Thyroid gland (tissue), 4 donors: ENCODE measurements at regions not wholly inside any gene's neighbourhood (a gene's known extent, or its start where the extent isn't known, plus 50 kb on each side); places are given as distances from the start of the nearest gene placed in this dataset.
A peak's percentile ranks its signal among the peaks of the same experiment; 100 is the strongest.
"Not testable (repeated sequence)": the region's sequence is repeated elsewhere in the genome, so short reads cannot be mapped to it uniquely, and the experiment has no call there.

Experiments
- DNase-seq, 2 donors: peaks; one replicate each; pipeline ENCODE4 v3.0.0-alpha.2; 2019
- H3K27ac ChIP-seq, 3 donors: fragments of 200-600 bp; sonication (generic); 1 replicate in 2 of 3; 2 replicates in 1 of 3; pipeline ENCODE4 v1.5.1; 2016 to 2019; ENCODE audit warnings: mild to moderate bottlenecking in 1 of 3, moderate library complexity in 1 of 3
- H3K27me3 ChIP-seq: fragments of 200-600 bp; sonication (generic); one replicate; pipeline ENCODE4 v1.5.1; 2019
- H3K36me3 ChIP-seq, 2 donors: fragments of 200-600 bp; sonication (generic); one replicate each; pipeline ENCODE4 v1.5.1; 2016 to 2019
- H3K4me1 ChIP-seq, 2 donors: fragments of 200-600 bp; sonication (generic); one replicate each; pipeline ENCODE4 v1.5.1; 2017 to 2019
- H3K4me3 ChIP-seq, 3 donors: fragments of 200-600 bp; sonication (generic); replicated peaks in 1 of 3; 1 replicate in 2 of 3; 2 replicates in 1 of 3; pipeline ENCODE4 v1.5.1; 2016; ENCODE audit warnings: mild to moderate bottlenecking in 1 of 3
- H3K9me3 ChIP-seq: fragments of 200-600 bp; sonication (generic); one replicate; pipeline ENCODE4 v1.5.1; 2017
- POLR2A ChIP-seq, 2 donors: fragments of 450-650 bp; IDR thresholded peaks; one replicate each; pipeline ENCODE4 v1.6.1; 2017; ENCODE audit warnings: antibody characterized with exemption in 2 of 2, mild to moderate bottlenecking in 2 of 2, moderate library complexity in 1 of 2
- WGBS, 2 donors: methylation state at CpG; one replicate each; pipeline ENCODE4 v1.1.5; 2017; 5-methylcytosine and 5-hydroxymethylcytosine counted together
- intact Hi-C: fragments of 100-400 bp; cut with DNase I; formaldehyde crosslinking; loops from one replicate; pipeline ENCODE4 v1.15.1; 2023
- TF ChIP-seq, protein P1 (sequence below), 6 experiments: fragments of 200-600 bp in 3 of 6; fragments of 450-650 bp in 3 of 6; sonication (generic) in 3 of 6; IDR thresholded peaks; one replicate each; pipeline ENCODE4 v1.5.1; 2016 to 2019; ENCODE audit warnings: antibody characterized with exemption in 6 of 6, mild to moderate bottlenecking in 2 of 6, inconsistent platforms in 1 of 6, moderate library complexity in 1 of 6

DNA sequence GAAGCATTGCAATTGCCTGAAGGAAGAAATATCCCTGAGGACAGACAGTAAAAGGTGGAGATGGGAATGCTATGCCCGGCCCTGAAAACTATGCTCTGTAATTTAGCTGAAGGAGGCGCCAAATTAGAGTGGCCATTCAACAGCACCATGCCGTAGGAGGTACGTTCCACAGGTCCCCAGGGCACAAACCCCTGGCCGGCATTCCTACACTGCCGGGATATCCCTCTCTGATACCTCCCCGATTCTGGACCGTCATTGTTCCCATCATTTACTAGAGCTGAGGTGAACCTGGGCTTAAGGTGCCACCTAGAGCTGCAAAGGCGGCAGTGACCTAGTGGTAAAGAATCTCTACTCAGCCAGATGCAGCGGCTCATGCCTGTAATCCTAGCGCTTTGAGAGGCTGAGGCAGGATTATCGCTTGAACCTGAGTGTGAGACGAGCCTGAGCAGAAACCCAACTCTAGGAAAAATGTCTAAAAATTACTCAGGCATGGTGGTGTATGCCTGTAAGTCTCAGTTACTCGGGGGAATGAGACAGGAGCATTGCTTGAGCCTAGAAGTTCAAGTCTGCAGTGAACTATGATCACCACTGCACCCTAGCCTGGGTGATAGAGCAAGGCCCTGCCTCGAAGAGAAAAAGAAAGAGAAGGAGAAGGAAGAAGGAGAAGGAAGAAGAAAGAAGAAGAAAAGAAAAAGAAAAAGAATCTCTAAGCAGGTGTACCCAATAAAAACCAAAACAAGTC, 53.0 kb upstream of the TNKS2 start:
- WGBS, 2 donors = 41 to 43% methylated on average over 15 of the region's 15 CpGs
- TF ChIP-seq POLR2A (IDR thresholded peaks at IDR 0.05) = no peak
- TF ChIP-seq, protein P1, sequence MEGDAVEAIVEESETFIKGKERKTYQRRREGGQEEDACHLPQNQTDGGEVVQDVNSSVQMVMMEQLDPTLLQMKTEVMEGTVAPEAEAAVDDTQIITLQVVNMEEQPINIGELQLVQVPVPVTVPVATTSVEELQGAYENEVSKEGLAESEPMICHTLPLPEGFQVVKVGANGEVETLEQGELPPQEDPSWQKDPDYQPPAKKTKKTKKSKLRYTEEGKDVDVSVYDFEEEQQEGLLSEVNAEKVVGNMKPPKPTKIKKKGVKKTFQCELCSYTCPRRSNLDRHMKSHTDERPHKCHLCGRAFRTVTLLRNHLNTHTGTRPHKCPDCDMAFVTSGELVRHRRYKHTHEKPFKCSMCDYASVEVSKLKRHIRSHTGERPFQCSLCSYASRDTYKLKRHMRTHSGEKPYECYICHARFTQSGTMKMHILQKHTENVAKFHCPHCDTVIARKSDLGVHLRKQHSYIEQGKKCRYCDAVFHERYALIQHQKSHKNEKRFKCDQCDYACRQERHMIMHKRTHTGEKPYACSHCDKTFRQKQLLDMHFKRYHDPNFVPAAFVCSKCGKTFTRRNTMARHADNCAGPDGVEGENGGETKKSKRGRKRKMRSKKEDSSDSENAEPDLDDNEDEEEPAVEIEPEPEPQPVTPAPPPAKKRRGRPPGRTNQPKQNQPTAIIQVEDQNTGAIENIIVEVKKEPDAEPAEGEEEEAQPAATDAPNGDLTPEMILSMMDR (IDR thresholded peaks at IDR 0.05) = peak in 2 of 6 experiments; percentile 38 to 41
- Histone ChIP-seq H3K4me3 (no peak overlapping the region), H3K9me3 (no peaks in the 10 kb centered on the region), H3K27me3 (no peaks in the 10 kb centered on the region), H3K4me1 (no peaks in the 10 kb centered on the region), H3K27ac (no peak overlapping the region), H3K36me3 (no peaks in the 10 kb centered on the region)
- DNase-seq = peak; percentile 7 to 25
- intact Hi-C loops = no loop called here

DNA sequence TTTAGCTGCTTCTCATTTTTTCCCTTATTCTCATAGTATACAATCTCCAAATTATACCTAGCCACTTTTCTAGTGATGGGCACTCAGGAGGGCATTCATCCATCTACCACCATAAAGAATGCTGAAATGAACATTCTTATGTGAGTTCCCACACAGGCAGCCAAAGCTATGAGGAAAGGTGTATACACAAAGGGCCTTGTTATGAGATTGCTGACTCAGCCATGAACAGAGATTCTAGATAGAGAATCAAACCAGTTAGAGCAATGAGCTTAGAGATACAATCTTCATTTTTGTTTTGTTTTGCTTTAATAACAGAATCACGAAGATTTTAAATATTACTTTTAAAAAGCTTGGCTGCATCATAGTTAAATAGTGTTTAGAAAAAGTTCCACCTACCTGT, 54.8 kb upstream of the TNKS2 start:
- H3K9me3 ChIP-seq = no peaks in the 10 kb centered on the region
- H3K4me3 ChIP-seq = no peak overlapping the region
- 26 to 51% methylated on average over 1 of the region's 1 CpG for WGBS, 2 donors
- no peaks in the 10 kb centered on the region for H3K4me1 ChIP-seq
- TF ChIP-seq POLR2A (IDR thresholded peaks at IDR 0.05) = no peak
- TF ChIP-seq, protein P1 (IDR thresholded peaks at IDR 0.05) = no peak
- no peaks in the 10 kb centered on the region for H3K36me3 ChIP-seq
- no peaks in the 10 kb centered on the region for H3K27me3 ChIP-seq
- intact Hi-C loops = no loop called here
- DNase-seq = no peak
- no peak overlapping the region for H3K27ac ChIP-seq

DNA sequence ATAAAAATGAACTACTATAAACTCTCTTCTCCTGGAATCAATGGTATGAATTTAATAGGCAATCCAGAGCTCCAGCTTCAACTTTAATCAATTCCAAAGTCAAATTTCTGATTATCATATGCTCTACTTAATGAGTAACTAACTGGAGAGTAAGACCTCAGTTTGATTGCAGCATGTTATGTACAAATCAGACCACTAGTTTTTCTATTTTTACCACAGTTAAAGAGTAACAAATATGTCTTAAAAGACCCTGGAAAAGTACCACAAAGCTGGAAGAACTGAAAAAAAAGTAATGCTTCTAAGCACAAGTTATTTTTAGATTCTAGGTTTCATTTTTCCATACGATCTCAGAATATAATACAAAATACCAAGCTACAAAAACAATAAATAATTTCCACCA, 56.0 kb upstream of the TNKS2 start:
- intact Hi-C loops = no loop called here
- Histone ChIP-seq H3K36me3 (no peaks in the 10 kb centered on the region), H3K9me3 (no peaks in the 10 kb centered on the region), H3K4me3 (no peak overlapping the region), H3K4me1 (no peaks in the 10 kb centered on the region), H3K27me3 (no peaks in the 10 kb centered on the region), H3K27ac (no peak overlapping the region)
- WGBS, 2 donors = 0 to 59% methylated on average over 1 of the region's 1 CpG
- no peak for TF ChIP-seq POLR2A (IDR thresholded peaks at IDR 0.05)
- TF ChIP-seq, protein P1 (IDR thresholded peaks at IDR 0.05) = no peak
- no peak for DNase-seq

DNA sequence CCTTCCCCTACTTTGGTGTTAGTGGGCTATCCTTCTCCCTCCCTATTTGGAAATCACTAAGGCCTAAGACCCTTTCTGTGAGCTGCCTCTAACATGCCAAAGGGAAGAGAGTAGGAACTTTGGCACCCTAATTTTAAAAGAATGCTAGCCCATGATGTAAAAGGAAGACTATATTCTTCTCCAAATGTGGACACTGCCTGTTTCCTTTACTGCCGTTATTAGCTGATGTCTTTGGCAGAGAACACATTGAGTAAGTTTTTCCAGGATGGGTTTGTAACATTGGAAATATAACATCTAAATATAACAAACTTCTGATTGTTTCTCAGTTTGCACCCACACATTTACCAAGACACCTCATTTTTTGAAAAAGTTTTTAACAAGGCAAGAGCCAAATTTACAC, 56.9 kb upstream of the TNKS2 start:
- Histone ChIP-seq H3K4me3 (no peak overlapping the region), H3K9me3 (no peaks in the 10 kb centered on the region), H3K27me3 (no peaks in the 10 kb centered on the region), H3K27ac (no peak overlapping the region), H3K4me1 (no peaks in the 10 kb centered on the region), H3K36me3 (no peaks in the 10 kb centered on the region)
- DNase-seq = no peak
- 45 to 62% methylated on average over 1 of the region's 1 CpG for WGBS, 2 donors
- intact Hi-C loops = no loop called here
- TF ChIP-seq, protein P1 (IDR thresholded peaks at IDR 0.05) = no peak
- TF ChIP-seq POLR2A (IDR thresholded peaks at IDR 0.05) = no peak

DNA sequence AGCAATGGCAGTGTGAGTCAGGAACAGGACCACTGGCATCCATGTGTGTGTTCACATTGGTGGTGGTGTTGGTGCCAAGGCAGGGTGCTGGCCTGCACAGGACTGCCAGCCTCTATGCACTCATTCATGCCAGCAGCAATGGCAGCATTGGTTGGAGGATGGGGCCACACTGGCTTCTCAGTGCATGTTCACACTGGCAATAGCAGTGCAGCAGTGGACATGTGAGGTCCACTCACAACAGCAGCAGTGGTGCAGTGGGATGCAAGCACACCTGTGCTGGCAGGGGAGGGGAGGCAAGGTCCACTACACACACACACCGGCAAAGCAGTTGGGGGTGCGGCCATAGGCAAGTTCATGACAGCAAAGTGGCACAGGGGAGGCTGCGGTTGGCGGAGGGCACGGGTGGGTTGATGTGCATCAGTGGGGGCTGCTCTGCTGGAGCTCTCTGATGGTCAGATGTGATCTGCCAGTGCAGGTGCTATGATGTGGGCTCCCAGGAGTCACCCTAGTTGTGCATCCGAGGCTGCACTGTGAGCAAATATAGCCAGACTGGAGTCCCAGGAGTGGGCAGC, 57.8 kb upstream of the TNKS2 start:
- no peak for TF ChIP-seq POLR2A (IDR thresholded peaks at IDR 0.05)
- TF ChIP-seq, protein P1 (IDR thresholded peaks at IDR 0.05) = no peak
- no peak overlapping the region for H3K4me3 ChIP-seq
- no peaks in the 10 kb centered on the region for H3K9me3 ChIP-seq
- intact Hi-C loops = no loop called here
- 93 to 95% methylated on average over 5 to 6 of the region's 6 CpGs for WGBS, 2 donors
- DNase-seq = no peak
- H3K27me3 ChIP-seq = no peaks in the 10 kb centered on the region
- no peak overlapping the region for H3K27ac ChIP-seq
- no peaks in the 10 kb centered on the region for H3K4me1 ChIP-seq
- no peaks in the 10 kb centered on the region for H3K36me3 ChIP-seq

DNA sequence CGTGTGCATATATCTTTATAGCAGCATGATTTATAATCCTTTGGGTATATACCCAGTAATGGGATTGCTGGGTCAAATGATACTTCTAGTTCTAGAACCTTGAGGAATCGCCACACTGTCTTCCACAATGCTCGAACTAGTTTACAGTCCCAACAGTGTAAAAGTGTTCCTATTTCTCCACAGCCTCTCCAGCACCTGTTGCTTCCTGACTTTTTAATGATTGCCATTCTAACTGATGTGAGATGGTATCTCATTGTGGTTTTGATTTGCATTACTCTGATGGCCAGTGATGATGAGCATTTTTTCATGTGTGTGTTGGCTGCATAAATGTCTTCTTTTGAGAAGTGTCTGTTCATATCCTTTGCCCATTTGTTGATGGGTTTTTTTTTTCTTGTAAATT, 66.0 kb upstream of the TNKS2 start:
- H3K36me3 ChIP-seq, intact Hi-C loops, H3K9me3 ChIP-seq, H3K27me3 ChIP-seq, DNase-seq, H3K4me1 ChIP-seq, H3K27ac ChIP-seq, H3K4me3 ChIP-seq: not testable (repeated sequence)
- WGBS, 2 donors = 60 to 90% methylated on average over 3 of the region's 3 CpGs

DNA sequence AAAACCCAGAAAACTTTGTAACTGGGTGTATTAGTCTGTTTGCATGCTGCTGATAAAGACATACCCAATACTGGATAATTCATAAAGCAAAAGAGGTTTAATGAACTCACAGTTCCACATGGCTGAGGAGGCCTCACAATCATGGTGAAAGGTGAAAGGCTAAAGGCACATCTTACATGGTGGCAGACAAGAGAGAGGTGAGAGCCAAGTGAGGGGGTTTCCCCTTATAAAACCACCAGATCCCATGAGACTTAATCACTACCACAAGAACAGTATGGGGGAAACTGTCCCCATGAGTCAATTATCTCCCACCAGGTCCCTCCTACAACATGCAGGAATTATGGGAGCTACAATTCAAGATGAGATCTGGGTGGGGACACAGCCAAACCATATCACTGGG, 68.9 kb upstream of the TNKS2 start:
- H3K9me3 ChIP-seq, H3K27me3 ChIP-seq, H3K4me1 ChIP-seq, H3K4me3 ChIP-seq, DNase-seq, H3K36me3 ChIP-seq, intact Hi-C loops, H3K27ac ChIP-seq: not testable (repeated sequence)
